Endothelial cell of umbilical vein (primary cell): ENCODE measurements at regions not wholly inside any gene's neighbourhood (a gene's known extent, or its start where the extent isn't known, plus 50 kb on each side); places are given as distances from the start of the nearest gene placed in this dataset.

Experiments
- CTCF ChIP-seq, 2 donors: IDR thresholded peaks; 1 replicate in 1 of 2; 2 replicates in 1 of 2; pipeline ENCODE4 v1.5.1; 2011; ENCODE audit warnings: low read length in 2 of 2, mild to moderate bottlenecking in 2 of 2, moderate library complexity in 2 of 2, control low read depth in 1 of 2, inconsistent platforms in 1 of 2, low read depth in 1 of 2; ENCODE audit not compliant: insufficient read depth in 1 of 2; ENCODE audit errors: extremely low read depth in 1 of 2
- JUN ChIP-seq: IDR thresholded peaks from 2 replicates; pipeline ENCODE4 v1.6.1; 2011; ENCODE audit warnings: borderline replicate concordance, low read depth; ENCODE audit not compliant: insufficient read length, insufficient read depth
- POLR2AphosphoS5 ChIP-seq: IDR thresholded peaks from 2 replicates; pipeline ENCODE4 v1.6.1; 2012; ENCODE audit warnings: low read depth, mild to moderate bottlenecking, control low read depth, low read length, moderate library complexity; ENCODE audit not compliant: insufficient read depth

GRCh38 chr4:11626066-11626465, 197.4 kb upstream of the HS3ST1 start:
- TF ChIP-seq CTCF (IDR thresholded peaks at IDR 0.05; ENCODE audit: extremely low read depth in 1 of 2, insufficient read depth in 1 of 2, low read depth in 1 of 2, low read length in 2 of 2) (no peak), POLR2AphosphoS5 (no peak), JUN (no peak)
